ENCODE measurements at regions not wholly inside any gene's neighbourhood (a gene's known extent, or its start where the extent isn't known, plus 50 kb on each side); places are given as distances from the start of the nearest gene placed in this dataset.

GRCh38 chr4:81826817-81827424, 355.2 kb upstream of the RASGEF1B start:
- no peaks in the 10 kb centered on the region for H3K9me3 ChIP-seq
- no peak for ATAC-seq (ENCODE audit: insufficient number of reproducible peaks, low FRiP score, low read depth)
- no peak overlapping the region for H3K27ac ChIP-seq
- no peaks in the 10 kb centered on the region for H3K36me3 ChIP-seq
- H3K4me1 ChIP-seq (ENCODE audit: control insufficient read depth in 1 of 2, low read depth in 2 of 2) = no peaks in the 10 kb centered on the region
- TF ChIP-seq CTCF (IDR thresholded peaks at IDR 0.05) = no peak
- no peak for DNase-seq (ENCODE audit: low spot score)
- no peak overlapping the region for H3K4me3 ChIP-seq
- H3K27me3 ChIP-seq (replicated peaks; ENCODE audit: insufficient read depth) = no peaks in the 10 kb centered on the region

- H3K9me3 ChIP-seq = no peaks in the 10 kb centered on the region
- ATAC-seq (ENCODE audit: insufficient number of reproducible peaks, low FRiP score, low read depth) (no peak), DNase-seq (ENCODE audit: low spot score) (no peak)
- TF ChIP-seq CTCF (IDR thresholded peaks at IDR 0.05) = no peak
- H3K36me3 ChIP-seq = no peaks in the 10 kb centered on the region
- H3K27ac ChIP-seq = no peak overlapping the region
- no peaks in the 10 kb centered on the region for H3K4me1 ChIP-seq (ENCODE audit: control insufficient read depth in 1 of 2, low read depth in 2 of 2)
- H3K27me3 ChIP-seq (replicated peaks; ENCODE audit: insufficient read depth) = no peaks in the 10 kb centered on the region
- no peak overlapping the region for H3K4me3 ChIP-seq
Measured at GRCh38 chr4:81826335-81826734, 354.6 kb upstream of the RASGEF1B start.

GRCh38 chr4:81818385-81818920, 346.7 kb upstream of the RASGEF1B start:
- H3K36me3 ChIP-seq = no peaks in the 10 kb centered on the region
- DNase-seq (ENCODE audit: low spot score) (no peak), ATAC-seq (ENCODE audit: insufficient number of reproducible peaks, low FRiP score, low read depth) (no peak)
- TF ChIP-seq CTCF (IDR thresholded peaks at IDR 0.05) = no peak
- no peaks in the 10 kb centered on the region for H3K27me3 ChIP-seq (replicated peaks; ENCODE audit: insufficient read depth)
- no peaks in the 10 kb centered on the region for H3K9me3 ChIP-seq
- no peak overlapping the region for H3K27ac ChIP-seq
- peaks cover 16 to 29% of the 10 kb centered on the region in 2 donors for H3K4me1 ChIP-seq (ENCODE audit: control insufficient read depth in 1 of 2, low read depth in 2 of 2)
- H3K4me3 ChIP-seq = no peak overlapping the region

- no peak for DNase-seq (ENCODE audit: low spot score)
- no peaks in the 10 kb centered on the region for H3K36me3 ChIP-seq
- H3K27me3 ChIP-seq (replicated peaks; ENCODE audit: insufficient read depth) = no peaks in the 10 kb centered on the region
- H3K4me1 ChIP-seq (ENCODE audit: control insufficient read depth in 1 of 2, low read depth in 2 of 2) = peaks cover 16 to 29% of the 10 kb centered on the region in 2 donors
- no peak overlapping the region for H3K4me3 ChIP-seq
- no peak for TF ChIP-seq CTCF (IDR thresholded peaks at IDR 0.05)
- ATAC-seq (ENCODE audit: insufficient number of reproducible peaks, low FRiP score, low read depth) = no peak
- H3K27ac ChIP-seq = no peak overlapping the region
- H3K9me3 ChIP-seq = no peaks in the 10 kb centered on the region
Measured at GRCh38 chr4:81816031-81816761, 344.5 kb upstream of the RASGEF1B start.

GRCh38 chr4:81814987-81815541, 343.4 kb upstream of the RASGEF1B start:
- H3K27me3 ChIP-seq (replicated peaks; ENCODE audit: insufficient read depth) = no peaks in the 10 kb centered on the region
- ATAC-seq (ENCODE audit: insufficient number of reproducible peaks, low FRiP score, low read depth) (peak; percentile 81), DNase-seq (ENCODE audit: low spot score) (no peak)
- peak overlapping the region; percentile 21 for H3K4me3 ChIP-seq
- H3K27ac ChIP-seq = peak overlapping the region; percentile 33 to 53
- no peaks in the 10 kb centered on the region for H3K9me3 ChIP-seq
- no peak for TF ChIP-seq CTCF (IDR thresholded peaks at IDR 0.05)
- H3K36me3 ChIP-seq = no peaks in the 10 kb centered on the region
- H3K4me1 ChIP-seq (ENCODE audit: control insufficient read depth in 1 of 2, low read depth in 2 of 2) = peaks cover 16 to 29% of the 10 kb centered on the region in 2 donors

Measured in thoracic aorta (tissue), 2 donors.